K562 (cell line): ENCODE measurements at regions not wholly inside any gene's neighbourhood (a gene's known extent, or its start where the extent isn't known, plus 50 kb on each side); places are given as distances from the start of the nearest gene placed in this dataset.

Experiments used
- BDP1 ChIP-seq: IDR thresholded peaks from 3 replicates; pipeline ENCODE4 v1.6.1; 2011; ENCODE audit not compliant: insufficient read length, insufficient read depth
- CHD2 ChIP-seq: IDR thresholded peaks from 2 replicates; pipeline ENCODE4 v1.6.1; 2011; ENCODE audit warnings: low read depth, low read length
- CHD4 ChIP-seq: fragments of 200-600 bp; sonication (generic); IDR thresholded peaks from 3 replicates; pipeline ENCODE4 v1.6.1; 2012; ENCODE audit warnings: low read depth, mild to moderate bottlenecking, mixed read lengths, low read length, inconsistent platforms; ENCODE audit not compliant: insufficient read depth, insufficient replicate concordance, poor library complexity, severe bottlenecking
- CTBP1 ChIP-seq: fragments of 450-650 bp; IDR thresholded peaks from 2 replicates; pipeline ENCODE4 v1.6.1; 2016; ENCODE audit warnings: borderline replicate concordance
- DMBX1 ChIP-seq: fragments of 250-450 bp; sonication (Bioruptor Pico); IDR thresholded peaks from 2 replicates; pipeline ENCODE4 v1.8.0; 2022; ENCODE audit warnings: inconsistent platforms, mild to moderate bottlenecking, moderate library complexity, borderline replicate concordance
- ELF1 ChIP-seq: fragments of 200-800 bp; sonication (Bioruptor generic); IDR thresholded peaks from 2 replicates; pipeline ENCODE4 v1.6.1; 2016; ENCODE audit warnings: missing genetic modification characterization, missing compliant biosample characterization
- FOXP1 ChIP-seq: sonication (generic); formaldehyde crosslinking; IDR thresholded peaks from 2 replicates; pipeline ENCODE4 v1.8.0; 2022; ENCODE audit warnings: mild to moderate bottlenecking, missing genetic modification reagents
- HDAC2 ChIP-seq: fragments of 450-650 bp; IDR thresholded peaks from 2 replicates; pipeline ENCODE4 v1.6.1; 2016; ENCODE audit warnings: mild to moderate bottlenecking
- HDAC6 ChIP-seq: IDR thresholded peaks from 2 replicates; pipeline ENCODE4 v1.6.1; 2012; ENCODE audit warnings: low read depth, mild to moderate bottlenecking, control low read depth, inconsistent platforms, low read length, moderate library complexity
- PRMT5 ChIP-seq: sonication (generic); formaldehyde crosslinking; IDR thresholded peaks from 2 replicates; pipeline ENCODE4 v1.5.0; 2020; ENCODE audit warnings: missing genetic modification reagents
- PYGO2 ChIP-seq: fragments of 450-650 bp; IDR thresholded peaks from 2 replicates; pipeline ENCODE4 v1.6.1; 2016; ENCODE audit warnings: mild to moderate bottlenecking, missing genetic modification characterization, moderate library complexity, missing compliant biosample characterization
- RAD51 ChIP-seq: fragments of 450-650 bp; IDR thresholded peaks from 2 replicates; pipeline ENCODE4 v1.7.1; 2016; ENCODE audit warnings: low read depth, mild to moderate bottlenecking, borderline replicate concordance
- RFX5 ChIP-seq: IDR thresholded peaks from 2 replicates; pipeline ENCODE4 v1.6.1; 2011; ENCODE audit warnings: low read depth, mild to moderate bottlenecking, improper control_type of control experiment, low read length
- RFX7 ChIP-seq: fragments of 250-450 bp; sonication (Bioruptor Pico); IDR thresholded peaks from 2 replicates; pipeline ENCODE4 v1.5.1; 2021; ENCODE audit warnings: mild to moderate bottlenecking
- SP1 ChIP-seq: sonication (generic); formaldehyde crosslinking; IDR thresholded peaks from 2 replicates; pipeline ENCODE4 v1.8.1; 2022; ENCODE audit warnings: mild to moderate bottlenecking, missing genetic modification reagents
- TAF1 ChIP-seq: IDR thresholded peaks from 2 replicates; pipeline ENCODE4 v1.6.1; 2011; ENCODE audit warnings: mild to moderate bottlenecking, low read length, moderate library complexity; ENCODE audit not compliant: insufficient read depth, control insufficient read depth, severe bottlenecking; ENCODE audit errors: extremely low read depth
- YY1 ChIP-seq, 3 experiments: IDR thresholded peaks; 2 replicates each; pipeline ENCODE4 v1.6.1; 2011; ENCODE audit warnings: low read length in 2 of 3, mild to moderate bottlenecking in 2 of 3, moderate library complexity in 2 of 3, borderline replicate concordance in 1 of 3, control low read depth in 1 of 3, low read depth in 1 of 3; ENCODE audit not compliant: insufficient read depth in 3 of 3, insufficient replicate concordance in 2 of 3, control insufficient read depth in 1 of 3, insufficient read length in 1 of 3; ENCODE audit errors: extremely low read depth in 1 of 3
- ZNF140 ChIP-seq: fragments of 250-450 bp; sonication (Bioruptor Pico); IDR thresholded peaks from 2 replicates; pipeline ENCODE4 v1.8.0; 2021; ENCODE audit warnings: moderate library complexity, mild to moderate bottlenecking, inconsistent platforms
- ZNF316 ChIP-seq: fragments of 450-650 bp; IDR thresholded peaks from 2 replicates; pipeline ENCODE4 v1.6.1; 2016
- ZNF347 ChIP-seq: fragments of 450-650 bp; formaldehyde crosslinking; IDR thresholded peaks from 2 replicates; pipeline ENCODE4 v1.4.0; 2020; ENCODE audit warnings: low read depth, mild to moderate bottlenecking, moderate library complexity
- ZNF717 ChIP-seq: fragments of 250-450 bp; sonication (Bioruptor Pico); IDR thresholded peaks from 2 replicates; pipeline ENCODE4 v1.5.0; 2021
- ZZZ3 ChIP-seq: fragments of 450-650 bp; IDR thresholded peaks from 2 replicates; pipeline ENCODE4 v1.6.1; 2016; ENCODE audit warnings: antibody characterized with exemption, mild to moderate bottlenecking, moderate library complexity
- TF ChIP-seq, protein P1 (sequence below): fragments of 250-450 bp; sonication (Bioruptor Pico); IDR thresholded peaks from 2 replicates; pipeline ENCODE4 v1.5.0; 2021
- TF ChIP-seq, protein P2 (sequence below): sonication (generic); formaldehyde crosslinking; IDR thresholded peaks from 2 replicates; pipeline ENCODE4 v1.8.0; 2022; ENCODE audit warnings: mild to moderate bottlenecking, low read depth, missing genetic modification reagents
- TF ChIP-seq, protein P3 (sequence below): fragments of 250-450 bp; sonication (Bioruptor Pico); IDR thresholded peaks from 2 replicates; pipeline ENCODE4 v1.8.0; 2021; ENCODE audit warnings: mild to moderate bottlenecking, moderate library complexity
- TF ChIP-seq, protein P4 (sequence below): fragments of 250-450 bp; sonication (Bioruptor Pico); IDR thresholded peaks from 2 replicates; pipeline ENCODE4 v1.5.0; 2022; ENCODE audit warnings: mild to moderate bottlenecking

DNA sequence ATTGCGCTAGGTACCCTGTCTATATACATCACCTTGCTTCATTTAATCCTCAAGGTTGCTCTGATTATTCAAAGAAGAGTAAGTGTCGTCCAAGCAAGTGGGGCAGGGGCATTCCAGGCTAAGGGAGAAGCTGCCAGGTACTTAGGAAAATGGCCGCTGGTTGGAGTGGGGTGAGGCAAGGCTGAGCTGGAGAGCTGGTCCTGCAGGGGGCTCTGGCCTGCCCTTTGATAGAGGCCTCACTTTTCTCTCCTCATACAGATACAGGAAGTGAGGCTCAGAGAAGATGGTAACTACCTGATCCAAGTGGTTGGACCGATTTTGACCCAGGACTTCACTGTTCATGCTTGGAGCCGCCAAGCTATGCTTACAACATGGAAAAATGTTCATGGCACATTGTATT, 86.9 kb upstream of the ZBTB40 start (continued):
- TF ChIP-seq TAF1 (no peak), HDAC2 (no peak), ZZZ3 (no peak), SP1 (CRISPR knock-in tag) (no peak), PRMT5 (CRISPR knock-in tag) (no peak), RFX7 (CRISPR knock-in tag) (no peak), YY1 (IDR thresholded peaks at IDR 0.05; ENCODE audit: borderline replicate concordance in 1 of 3, control insufficient read depth in 1 of 3, extremely low read depth in 1 of 3, insufficient read depth in 3 of 3, insufficient read length in 1 of 3, insufficient replicate concordance in 2 of 3, low read depth in 1 of 3, low read length in 2 of 3) (peak in 2 of 3 experiments; percentile 74 to 90), BDP1 (no peak), ZNF347 (CRISPR knock-in tag) (no peak), CTBP1 (0 out of 2 replicates have a peak, but pooled peaks have one; percentile 25), RAD51 (no peak), CHD2 (no peak), RFX5 (no peak), CHD4 (no peak), FOXP1 (CRISPR knock-in tag) (no peak), ELF1 (tag) (no peak), PYGO2 (no peak), ZNF717 (CRISPR knock-in tag) (no peak), ZNF140 (CRISPR knock-in tag) (no peak), HDAC6 (no peak), ZNF316 (no peak), DMBX1 (peak; percentile 38; the same call in 1 of the 2 replicates)
- TF ChIP-seq, protein P1, sequence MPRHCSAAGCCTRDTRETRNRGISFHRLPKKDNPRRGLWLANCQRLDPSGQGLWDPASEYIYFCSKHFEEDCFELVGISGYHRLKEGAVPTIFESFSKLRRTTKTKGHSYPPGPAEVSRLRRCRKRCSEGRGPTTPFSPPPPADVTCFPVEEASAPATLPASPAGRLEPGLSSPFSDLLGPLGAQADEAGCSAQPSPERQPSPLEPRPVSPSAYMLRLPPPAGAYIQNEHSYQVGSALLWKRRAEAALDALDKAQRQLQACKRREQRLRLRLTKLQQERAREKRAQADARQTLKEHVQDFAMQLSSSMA: no peak
- TF ChIP-seq, protein P2, sequence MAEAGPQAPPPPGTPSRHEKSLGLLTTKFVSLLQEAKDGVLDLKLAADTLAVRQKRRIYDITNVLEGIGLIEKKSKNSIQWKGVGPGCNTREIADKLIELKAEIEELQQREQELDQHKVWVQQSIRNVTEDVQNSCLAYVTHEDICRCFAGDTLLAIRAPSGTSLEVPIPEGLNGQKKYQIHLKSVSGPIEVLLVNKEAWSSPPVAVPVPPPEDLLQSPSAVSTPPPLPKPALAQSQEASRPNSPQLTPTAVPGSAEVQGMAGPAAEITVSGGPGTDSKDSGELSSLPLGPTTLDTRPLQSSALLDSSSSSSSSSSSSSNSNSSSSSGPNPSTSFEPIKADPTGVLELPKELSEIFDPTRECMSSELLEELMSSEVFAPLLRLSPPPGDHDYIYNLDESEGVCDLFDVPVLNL: no peak
- TF ChIP-seq, protein P3, sequence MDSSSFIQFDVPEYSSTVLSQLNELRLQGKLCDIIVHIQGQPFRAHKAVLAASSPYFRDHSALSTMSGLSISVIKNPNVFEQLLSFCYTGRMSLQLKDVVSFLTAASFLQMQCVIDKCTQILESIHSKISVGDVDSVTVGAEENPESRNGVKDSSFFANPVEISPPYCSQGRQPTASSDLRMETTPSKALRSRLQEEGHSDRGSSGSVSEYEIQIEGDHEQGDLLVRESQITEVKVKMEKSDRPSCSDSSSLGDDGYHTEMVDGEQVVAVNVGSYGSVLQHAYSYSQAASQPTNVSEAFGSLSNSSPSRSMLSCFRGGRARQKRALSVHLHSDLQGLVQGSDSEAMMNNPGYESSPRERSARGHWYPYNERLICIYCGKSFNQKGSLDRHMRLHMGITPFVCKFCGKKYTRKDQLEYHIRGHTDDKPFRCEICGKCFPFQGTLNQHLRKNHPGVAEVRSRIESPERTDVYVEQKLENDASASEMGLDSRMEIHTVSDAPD (CRISPR knock-in tag): no peak
- TF ChIP-seq, protein P4, sequence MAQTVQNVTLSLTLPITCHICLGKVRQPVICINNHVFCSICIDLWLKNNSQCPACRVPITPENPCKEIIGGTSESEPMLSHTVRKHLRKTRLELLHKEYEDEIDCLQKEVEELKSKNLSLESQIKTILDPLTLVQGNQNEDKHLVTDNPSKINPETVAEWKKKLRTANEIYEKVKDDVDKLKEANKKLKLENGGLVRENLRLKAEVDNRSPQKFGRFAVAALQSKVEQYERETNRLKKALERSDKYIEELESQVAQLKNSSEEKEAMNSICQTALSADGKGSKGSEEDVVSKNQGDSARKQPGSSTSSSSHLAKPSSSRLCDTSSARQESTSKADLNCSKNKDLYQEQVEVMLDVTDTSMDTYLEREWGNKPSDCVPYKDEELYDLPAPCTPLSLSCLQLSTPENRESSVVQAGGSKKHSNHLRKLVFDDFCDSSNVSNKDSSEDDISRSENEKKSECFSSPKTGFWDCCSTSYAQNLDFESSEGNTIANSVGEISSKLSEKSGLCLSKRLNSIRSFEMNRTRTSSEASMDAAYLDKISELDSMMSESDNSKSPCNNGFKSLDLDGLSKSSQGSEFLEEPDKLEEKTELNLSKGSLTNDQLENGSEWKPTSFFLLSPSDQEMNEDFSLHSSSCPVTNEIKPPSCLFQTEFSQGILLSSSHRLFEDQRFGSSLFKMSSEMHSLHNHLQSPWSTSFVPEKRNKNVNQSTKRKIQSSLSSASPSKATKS: no peak
